T1000 (cell line): ENCODE measurements at regions not wholly inside any gene's neighbourhood (a gene's known extent, or its start where the extent isn't known, plus 50 kb on each side); places are given as distances from the start of the nearest gene placed in this dataset.

Experiments
- DNase-seq: peaks from one replicate; lab custom pipeline; 2025; ENCODE audit warnings: mixed read lengths; lab: John Stamatoyannopoulos, UW

DNA sequence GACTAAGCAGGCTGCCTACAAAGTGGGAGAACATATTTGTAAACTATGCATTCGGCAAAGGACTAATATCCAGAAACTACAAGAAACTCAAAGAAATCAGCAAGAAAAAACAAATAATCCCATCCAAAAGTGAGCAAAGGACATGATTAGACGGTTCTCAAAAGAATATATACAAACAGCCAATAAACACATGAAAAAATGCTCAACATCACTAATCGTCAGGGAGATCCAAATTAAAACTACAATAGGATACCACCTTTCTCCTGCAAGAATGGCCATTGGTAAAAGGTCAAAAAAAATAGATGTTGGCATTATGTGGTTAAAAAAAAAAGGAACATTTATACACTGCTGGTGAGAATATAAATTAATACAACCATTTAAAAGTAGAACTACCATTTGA lies 259.6 kb upstream of the SLITRK3 start:
- DNase-seq, result no peak

DNA sequence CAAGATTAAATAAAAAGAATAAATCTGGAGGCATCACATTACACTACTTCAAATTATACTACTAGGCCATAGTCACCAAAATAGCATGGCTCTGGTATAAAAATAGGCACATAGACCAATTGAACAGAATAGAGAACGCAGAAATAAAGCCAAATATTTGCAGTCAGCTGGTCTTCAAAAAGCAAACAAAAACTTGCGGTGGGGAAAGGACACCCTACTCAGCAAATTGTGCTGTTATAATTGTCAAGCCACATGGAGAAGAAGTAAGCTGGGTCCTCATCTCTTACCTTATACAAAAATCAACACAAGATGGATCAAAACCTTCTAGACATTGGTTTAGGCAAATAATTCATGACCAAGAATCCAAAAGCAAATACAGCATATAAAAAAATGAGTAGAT lies 259.2 kb upstream of the SLITRK3 start:
- DNase-seq, result no peak

DNA sequence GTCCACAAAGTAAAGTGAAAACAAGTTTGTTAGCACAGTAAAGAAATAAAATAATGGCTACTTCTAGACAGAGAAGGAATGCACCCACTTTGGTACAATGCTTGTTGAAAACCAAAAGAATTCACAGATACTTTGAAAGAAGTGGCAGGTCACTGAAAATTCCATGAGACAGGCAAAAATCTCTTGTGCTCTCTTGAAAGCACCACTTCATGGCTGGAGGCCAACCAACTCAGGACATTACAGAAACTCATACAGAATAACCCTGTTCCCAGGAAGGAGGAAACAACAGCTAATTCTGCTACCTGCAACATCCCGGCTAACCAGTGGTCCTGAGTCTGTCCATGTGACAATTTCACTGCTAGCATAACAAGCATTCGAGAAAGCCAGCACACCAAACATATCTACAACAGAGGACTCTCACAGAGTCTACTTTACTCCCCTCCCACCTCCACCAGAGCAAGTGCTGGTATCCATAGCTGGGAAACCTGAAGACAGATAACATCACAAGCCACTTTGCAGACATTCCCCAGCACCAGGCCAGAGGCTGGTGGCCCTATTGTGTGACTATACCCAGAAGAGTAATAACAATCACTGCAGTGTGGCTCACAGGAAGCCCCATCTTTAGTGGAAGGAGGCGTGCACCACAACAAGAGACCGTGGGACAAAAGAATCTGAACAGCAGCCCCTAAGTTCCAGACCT lies 255.3 kb upstream of the SLITRK3 start:
- DNase-seq, result no peak

DNA sequence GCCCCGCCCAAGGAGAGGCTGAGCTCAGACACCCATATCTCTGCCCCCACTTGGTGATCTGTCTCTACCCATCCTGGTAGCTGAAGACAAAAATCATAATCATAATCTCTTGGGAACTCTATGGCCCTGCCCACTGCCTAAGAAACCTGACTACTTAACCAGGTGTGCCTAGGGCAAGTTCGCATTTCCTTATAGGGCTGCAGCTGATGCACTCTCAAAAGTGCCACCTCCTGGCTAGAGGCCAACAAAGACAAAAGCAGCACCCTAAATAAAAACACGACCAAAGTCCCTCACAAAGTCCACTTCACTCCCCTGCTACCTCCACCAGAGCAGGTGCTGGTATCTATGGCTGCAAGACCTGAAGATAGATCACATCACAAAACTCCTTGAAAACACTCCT lies 250.4 kb upstream of the SLITRK3 start:
- no peak for DNase-seq

DNA sequence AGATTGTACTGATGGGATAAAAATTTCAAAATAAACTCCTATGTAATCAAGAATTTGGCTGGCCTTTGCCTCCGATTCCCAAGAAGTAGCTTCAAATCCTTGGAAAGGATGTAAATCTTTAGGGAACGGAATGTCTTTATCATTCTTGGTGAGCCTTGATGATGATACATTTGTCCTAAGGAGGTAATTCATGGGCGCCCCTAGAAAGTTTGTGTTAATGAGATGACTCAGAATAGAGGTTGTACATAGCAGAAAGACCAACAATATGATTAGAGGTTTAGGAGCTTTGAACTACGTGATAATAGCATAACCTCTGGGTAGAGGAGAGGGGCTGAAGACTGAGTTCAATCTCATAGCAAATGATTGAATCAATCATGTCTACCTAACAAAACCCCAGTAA lies 248.6 kb upstream of the SLITRK3 start:
- DNase-seq, result no peak

DNA sequence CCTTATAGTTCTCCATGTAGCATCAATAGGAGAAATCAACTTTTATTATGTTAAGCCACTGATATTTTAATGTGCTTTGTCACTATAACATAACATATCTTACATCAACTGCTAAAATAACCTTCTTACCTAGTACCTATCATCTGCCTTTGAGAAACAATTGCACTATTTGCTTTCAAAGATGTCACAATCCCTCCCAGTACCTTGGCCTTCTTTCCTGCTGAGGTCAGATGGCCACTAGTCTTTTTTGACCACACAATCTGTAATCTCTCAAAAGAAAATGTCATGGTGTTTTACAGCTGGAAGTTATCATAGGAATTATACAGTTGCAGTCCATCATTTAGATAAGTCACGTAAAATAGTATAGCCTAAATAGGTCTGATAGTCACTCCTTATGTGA lies 247.5 kb upstream of the SLITRK3 start:
- no peak for DNase-seq

DNA sequence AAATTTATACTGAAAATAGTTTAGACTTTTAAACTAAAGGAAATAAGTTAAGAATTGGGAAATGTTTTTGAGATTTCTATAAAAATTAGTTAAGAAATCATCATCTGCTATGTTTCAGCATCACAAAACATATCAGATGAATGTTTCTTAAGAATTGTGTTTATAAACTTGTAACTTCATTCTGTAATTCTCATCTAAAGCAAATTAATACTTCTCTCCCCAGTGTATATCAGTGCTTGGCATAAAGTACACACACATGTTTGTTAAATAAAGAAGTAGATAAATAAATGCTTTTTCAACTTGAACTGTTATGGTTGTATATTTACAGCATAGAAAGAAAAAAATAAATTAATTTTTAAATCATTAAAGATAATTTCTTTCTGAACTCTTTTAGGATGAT lies 245.9 kb upstream of the SLITRK3 start:
- no peak for DNase-seq

DNA sequence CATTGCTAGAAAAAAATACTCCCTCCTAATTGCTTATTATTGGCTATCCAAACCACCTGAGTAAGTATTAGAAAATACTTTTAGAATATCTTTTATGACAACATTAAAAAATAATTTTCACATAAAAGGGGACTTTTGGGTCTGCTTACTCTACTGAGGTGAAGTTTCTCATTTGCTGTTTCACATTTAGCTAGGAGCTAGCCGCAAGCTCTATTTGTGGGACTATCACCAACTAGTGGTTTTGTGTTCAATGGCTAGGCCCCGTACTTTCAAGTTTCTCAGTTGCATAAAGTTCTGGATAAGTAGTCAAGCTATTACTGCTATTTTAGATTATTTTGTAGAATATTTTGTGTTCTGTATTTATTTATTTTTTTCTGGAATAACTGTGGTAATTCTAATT lies 244.2 kb upstream of the SLITRK3 start:
- no peak for DNase-seq

DNA sequence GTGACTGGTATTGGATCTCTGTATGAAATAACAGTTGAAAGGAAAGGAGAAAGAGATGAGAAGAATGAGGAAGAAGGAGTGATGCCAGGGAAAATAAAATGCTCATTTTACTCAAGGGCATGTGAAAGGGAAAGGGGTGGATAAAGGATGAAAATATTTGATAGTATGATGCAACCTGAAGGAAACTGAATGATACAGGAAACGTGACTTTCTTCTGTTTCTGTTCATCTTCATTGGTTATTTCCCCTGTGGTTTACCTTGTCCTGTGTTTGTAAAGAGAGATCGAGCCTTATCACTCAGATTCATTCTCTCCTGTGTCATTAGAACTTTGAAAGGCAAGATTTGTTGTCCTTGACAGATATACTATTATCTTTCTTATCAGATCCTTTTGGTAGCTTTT lies 243.6 kb upstream of the SLITRK3 start:
- no peak for DNase-seq

DNA sequence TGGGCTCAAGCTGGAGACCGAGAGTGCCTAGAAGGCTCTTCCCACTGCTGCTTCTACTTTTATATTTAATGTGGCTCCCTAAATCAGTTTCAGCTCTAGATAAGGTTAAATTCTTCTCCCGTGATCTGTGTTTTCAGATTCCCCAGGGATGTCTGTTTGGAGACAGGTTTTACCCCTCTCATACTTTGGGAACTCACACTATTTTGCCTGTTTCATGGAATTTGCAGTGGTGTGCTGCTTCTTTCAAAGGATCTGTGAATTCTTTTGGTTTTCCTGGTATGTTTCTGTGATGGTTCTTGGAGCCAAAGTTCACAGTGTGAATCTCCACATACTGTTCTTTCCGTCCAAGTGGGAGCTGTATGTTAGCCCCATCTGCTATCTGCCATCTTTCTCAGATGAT lies 238.3 kb upstream of the SLITRK3 start:
- DNase-seq, result no peak

DNA sequence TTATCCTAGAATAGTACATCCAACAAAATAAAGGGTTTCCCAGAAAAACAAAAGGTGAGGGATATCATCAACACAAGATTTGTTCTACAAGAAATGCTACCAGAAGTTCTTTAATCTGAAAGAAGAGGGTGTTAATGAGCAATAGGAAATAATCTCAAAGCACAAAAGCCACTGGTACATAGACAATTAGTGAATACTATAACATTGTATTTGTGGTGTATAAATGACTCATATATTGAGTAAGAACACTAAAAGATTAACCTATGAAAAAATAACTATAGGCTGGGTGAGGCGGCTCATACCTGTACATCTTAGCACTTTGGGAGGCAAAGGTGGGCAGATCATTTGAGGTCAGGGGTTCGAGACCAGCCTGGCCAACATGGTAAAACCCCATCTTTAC lies 210.2 kb upstream of the SLITRK3 start:
- DNase-seq, result no peak

DNA sequence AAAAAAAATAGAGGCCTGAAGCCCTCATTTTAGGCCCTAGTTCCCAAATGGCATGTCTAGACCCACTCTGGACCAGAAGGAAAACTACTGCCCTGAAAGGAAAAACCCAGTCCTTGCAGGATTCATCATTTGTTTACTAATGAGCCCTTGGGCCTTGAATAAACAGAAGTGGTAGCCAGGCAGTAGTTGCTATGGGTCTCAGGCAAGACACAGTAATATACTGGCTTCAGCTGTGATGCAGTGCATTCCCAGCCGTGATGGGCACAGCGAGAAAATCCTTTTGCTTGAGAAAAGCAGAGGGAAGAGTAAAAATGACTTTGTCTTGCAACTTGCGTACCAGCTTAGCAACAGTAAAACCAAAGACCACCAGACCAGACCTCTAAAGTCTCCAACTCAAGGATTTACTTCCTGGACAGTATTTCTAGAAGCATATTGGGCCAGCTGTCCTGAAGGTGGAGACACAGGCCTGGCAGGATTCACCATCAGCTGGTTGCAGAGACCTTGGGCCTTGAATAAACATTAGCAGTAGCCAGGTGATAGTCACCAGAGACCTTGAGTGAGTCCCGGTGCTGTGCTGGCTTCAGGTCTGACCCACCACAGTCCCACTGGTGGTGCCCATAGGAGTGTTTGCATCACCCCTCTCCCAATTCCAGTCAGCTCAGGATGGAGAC lies 208.3 kb upstream of the SLITRK3 start:
- no peak for DNase-seq

DNA sequence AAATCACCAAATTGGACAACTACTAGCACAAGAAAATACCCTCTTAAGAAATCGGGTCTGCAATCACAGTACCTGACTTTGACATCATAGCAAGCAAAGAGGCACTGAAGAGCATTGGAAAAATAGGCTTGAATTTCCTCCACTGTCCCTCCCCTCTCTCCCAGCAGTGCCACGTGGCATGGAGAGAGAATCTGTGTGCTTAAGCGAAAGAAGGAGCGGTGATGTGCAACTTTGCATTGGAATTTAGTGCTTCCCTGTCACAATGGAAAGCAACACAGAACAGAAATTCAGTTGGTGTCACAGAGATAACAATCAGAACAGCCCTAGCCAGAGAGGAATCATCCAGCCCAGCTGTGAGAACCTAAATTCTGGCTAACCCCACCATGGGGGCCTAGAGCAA lies 207.5 kb upstream of the SLITRK3 start:
- DNase-seq, result no peak

DNA sequence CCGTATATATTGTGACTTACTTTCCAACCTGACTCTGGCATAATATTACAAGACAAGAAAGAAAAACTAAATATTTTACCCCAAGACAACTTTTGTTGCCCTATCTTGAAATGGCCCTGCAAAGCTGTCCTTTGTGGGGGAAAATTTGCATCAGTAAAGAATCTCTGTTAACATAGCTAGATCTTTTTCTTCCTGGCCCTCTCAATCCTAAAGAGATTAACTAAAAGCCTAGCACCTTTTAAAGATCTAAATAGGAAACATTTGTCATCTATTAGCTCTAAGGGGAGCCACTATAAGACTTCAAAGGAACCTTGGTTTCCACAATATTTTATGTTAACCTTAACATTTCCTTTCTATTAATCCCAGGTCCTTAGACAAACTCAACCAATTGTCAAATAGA lies 199.0 kb upstream of the SLITRK3 start:
- DNase-seq, result no peak

DNA sequence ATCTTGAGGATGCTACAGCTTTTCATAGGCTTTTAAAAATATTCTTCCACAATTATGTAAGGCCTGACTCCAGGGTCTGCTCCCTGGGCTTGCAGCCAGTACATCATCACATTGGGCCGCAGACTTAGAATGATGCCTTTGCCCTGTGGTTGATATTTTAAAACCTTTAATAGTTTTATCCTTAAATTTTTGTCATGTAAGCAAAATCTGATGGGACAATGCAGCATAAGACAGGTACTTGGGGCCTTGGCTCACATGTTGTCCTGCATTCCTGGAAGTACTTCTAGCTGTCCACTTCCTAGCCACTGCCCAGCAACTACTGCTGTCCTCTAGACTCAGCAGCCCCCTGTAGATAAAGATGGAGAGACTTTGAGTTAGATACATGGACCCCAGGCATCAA lies 197.3 kb upstream of the SLITRK3 start:
- DNase-seq, result no peak

DNA sequence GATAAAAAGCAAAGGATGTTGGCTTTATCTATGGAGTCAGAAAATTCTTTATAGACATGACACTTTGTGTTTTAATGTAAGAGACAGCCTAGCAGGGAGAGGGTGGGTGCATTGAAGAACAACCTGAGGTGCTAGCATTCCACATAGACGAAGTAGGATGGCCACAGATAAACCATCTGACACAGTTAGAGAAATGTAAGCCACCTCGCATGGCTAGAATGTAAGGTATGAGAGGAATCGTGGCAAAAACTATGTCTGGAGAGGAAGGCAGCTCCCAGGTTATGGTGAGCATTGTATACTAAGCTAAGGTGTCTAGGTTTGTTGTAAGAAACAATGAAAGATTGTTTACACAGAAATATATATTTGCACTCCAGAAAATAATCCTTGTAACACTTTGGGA lies 194.0 kb upstream of the SLITRK3 start:
- DNase-seq, result no peak

DNA sequence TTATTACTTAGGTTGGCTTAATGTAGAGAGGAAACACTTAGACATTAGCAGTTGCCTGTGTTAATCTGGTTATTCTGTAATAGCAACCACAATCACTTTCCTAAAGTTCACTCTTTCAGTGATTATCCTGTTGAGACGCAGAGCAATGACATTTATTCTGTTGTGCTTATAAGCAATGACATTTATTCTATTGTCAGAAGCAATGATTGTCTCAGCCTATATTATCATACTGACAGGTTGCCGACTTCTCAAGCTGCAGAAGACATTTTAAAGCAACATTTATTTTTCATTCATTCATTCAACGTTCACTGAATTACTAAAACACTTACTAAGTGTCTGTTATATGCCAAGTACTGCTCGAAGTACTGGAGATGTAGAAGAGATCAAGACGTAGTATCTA lies 193.5 kb upstream of the SLITRK3 start:
- no peak for DNase-seq

DNA sequence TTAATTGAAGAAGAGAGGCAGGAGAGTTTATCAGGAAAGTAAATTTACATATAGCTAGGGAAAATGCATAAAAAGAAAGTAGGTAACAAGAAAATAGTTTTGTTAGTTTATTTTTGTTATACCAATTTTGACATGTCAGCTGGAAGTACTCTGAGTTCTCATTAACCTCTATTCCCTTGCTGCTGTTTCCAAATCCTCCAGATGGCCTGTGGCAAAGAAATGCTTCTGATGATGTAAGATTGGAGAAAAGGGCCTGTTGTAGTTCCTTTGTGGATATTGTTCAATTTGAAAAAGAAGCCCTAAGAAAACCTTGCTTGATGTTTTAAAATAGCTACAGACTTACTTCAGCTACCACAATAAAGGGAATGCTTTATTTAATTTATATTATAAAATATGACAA lies 192.9 kb upstream of the SLITRK3 start:
- DNase-seq, result no peak

DNA sequence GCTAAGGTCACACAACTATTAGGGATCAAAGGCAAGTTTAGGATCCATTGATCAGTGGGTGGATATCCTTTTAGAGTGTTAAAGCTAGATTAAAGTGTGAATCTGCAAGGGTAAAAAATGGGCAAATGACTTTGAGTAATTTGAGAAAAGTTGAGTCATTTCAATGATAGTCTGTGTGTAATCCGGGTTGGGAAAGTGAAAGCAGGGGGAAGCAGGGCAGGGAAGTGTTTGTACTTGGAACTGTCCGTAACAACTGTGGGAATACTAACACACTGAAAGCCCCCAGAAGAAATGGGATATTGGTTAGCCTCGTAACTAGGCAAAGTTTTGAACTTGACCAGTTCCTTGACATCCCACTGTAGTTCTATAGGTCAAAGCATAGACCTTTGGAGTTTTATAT lies 187.2 kb upstream of the SLITRK3 start:
- no peak for DNase-seq

DNA sequence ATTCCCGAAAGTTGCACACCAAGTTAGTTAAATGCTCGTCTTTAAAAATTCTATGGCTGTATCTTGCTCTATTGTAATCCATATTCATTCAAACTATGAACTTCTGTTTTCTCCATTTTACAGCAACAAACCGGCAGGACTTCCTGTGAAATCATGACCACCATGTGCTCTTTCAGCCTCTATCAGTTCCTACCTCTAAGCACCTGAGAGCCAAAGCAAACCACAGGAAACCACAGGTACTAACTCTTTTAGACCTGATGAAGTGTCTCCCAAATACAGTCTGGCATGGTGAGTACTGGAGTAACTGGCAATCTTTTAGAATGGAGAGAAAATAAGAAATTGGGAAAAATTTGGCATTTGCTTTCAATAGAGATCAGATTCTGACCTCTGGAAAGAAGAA lies 186.5 kb upstream of the SLITRK3 start:
- DNase-seq, result no peak

DNA sequence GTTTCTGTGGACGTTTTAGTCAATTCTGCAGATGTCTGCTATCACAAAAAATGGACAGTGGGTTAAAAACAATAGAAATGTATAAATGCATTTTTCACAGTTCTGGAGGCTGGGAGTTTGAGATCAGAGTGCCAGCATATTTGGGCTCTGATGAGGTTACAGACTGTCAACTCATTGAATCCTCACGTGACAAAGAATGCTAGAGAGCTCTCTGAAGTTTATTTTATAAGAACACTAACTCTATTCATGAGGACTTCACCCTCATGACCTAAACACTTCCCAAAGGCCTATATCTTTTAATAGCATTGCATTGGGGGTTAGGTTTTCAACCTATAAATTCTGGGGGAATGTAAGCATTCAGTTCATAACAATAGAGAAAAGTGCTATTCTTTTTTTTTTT lies 182.6 kb upstream of the SLITRK3 start:
- DNase-seq, result no peak

DNA sequence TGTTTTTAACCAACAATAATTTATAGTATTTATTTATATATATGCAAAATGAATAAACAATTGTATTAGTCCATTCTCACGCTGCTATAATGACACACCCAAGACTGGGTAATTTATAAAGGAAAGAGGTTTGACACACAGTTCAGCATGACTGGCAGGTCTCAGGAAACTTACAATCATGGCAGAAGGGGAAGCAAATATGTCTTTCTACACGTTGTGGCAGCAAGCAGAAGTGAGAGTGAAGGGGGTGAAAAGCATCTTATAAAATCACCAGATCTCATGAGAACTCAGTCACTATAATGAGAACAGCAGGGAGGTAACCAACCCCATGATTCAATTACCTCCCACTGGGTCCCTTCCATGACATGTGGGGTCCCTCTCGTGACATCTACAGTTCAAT lies 162.8 kb upstream of the SLITRK3 start:
- no peak for DNase-seq

DNA sequence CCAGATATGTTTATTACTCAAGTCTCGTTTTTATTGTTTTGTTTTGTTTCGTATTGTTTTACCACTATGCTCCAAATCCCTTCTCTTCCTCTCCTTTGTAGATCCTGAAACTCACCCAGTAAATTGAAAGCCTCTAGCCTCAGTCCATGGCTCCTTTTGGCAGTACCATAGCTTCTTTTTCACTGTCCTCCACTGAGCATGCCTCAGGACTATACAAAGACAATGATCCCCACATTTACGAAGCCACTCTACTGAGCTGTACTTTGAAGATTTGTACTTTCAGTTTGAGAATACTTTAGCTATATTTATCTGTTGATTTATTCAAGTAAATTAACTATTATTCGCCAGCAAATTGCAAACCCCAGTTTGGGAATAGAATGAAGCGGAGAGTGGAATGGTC lies 159.1 kb upstream of the SLITRK3 start:
- DNase-seq, result no peak

DNA sequence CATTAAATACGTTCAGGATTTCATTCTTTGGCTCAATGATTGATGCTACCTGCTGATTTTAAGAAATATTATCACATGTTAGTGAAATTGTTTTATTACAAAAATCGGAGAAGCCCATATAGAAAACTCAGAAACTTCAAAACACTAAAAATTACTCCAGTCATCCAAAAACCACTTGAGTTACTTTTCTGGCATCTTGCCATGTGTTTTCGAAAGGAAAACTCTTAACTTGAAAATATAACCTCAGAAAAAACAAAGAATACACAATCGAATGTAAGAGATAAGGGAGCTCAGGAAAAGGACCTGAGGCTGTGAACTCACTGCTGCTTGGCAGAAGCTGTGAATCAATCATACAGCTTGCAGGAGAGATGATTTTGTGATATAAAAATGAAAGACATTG lies 151.3 kb upstream of the SLITRK3 start:
- no peak for DNase-seq
